Endothelial cell of umbilical vein (primary cell): ENCODE measurements at regions not wholly inside any gene's neighbourhood (a gene's known extent, or its start where the extent isn't known, plus 50 kb on each side); places are given as distances from the start of the nearest gene placed in this dataset.

Experiments used
- BruUV-seq: library from RNA; stranded (reverse); fragments of 400-500 nt; replicated peaks from 2 replicates; lab custom pipeline; 2021; lab: Mats Ljungman, UMichigan
- CTCF ChIA-PET: fragments of 300-600, 350-600 bp; sonication (Branson Sonifier 250); formaldehyde crosslinking; loops from one replicate; lab custom pipeline; 2021; ENCODE audit warnings: antibody characterized with exemption, inconsistent platforms; lab: Charles Lee
- POLR2A ChIA-PET: fragments of 300-600, 350-600 bp; sonication (Branson Sonifier 250); formaldehyde crosslinking; loops from one replicate; lab custom pipeline; 2021; ENCODE audit warnings: antibody characterized with exemption, inconsistent platforms; lab: Charles Lee
- DNase-seq: peaks from one replicate; pipeline ENCODE4 v3.0.0-alpha.2; 2011; ENCODE audit warnings: low read depth, low spot score
- FAIRE-seq: peaks from 2 replicates; lab custom pipeline; 2011; peaks lifted over from hg19 to GRCh38; lab: Jason Lieb, UNC
- H2AFZ ChIP-seq: 2 replicates; pipeline ENCODE4 v1.6.0; 2012; ENCODE audit warnings: low read depth, low read length, control low read depth, inconsistent platforms
- H3K27ac ChIP-seq: 2 replicates; pipeline ENCODE4 v1.5.1; 2011; ENCODE audit warnings: low read depth, mild to moderate bottlenecking, control low read depth, low read length, moderate library complexity; ENCODE audit not compliant: insufficient read depth
- H3K27me3 ChIP-seq, 2 experiments: 2 replicates each; pipeline versions ENCODE4 v1.6.0 to v1.6.1; 2011; ENCODE audit warnings: low read length in 2 of 2, mixed read lengths in 1 of 2; ENCODE audit not compliant: control insufficient read depth in 2 of 2, insufficient read depth in 2 of 2
- H3K36me3 ChIP-seq, 2 experiments: 2 replicates in 1 of 2; 3 replicates in 1 of 2; pipeline ENCODE4 v1.5.1; 2011; ENCODE audit warnings: low read length in 2 of 2, mild to moderate bottlenecking in 1 of 2, moderate library complexity in 1 of 2; ENCODE audit not compliant: control insufficient read depth in 2 of 2, insufficient read depth in 2 of 2; ENCODE audit errors: extremely low read depth in 1 of 2
- H3K4me1 ChIP-seq: 3 replicates; pipeline ENCODE4 v1.5.1; 2011; ENCODE audit warnings: mild to moderate bottlenecking, low read length; ENCODE audit not compliant: control insufficient read depth, insufficient read depth; ENCODE audit errors: extremely low read depth
- H3K4me2 ChIP-seq: 2 replicates; pipeline ENCODE4 v1.6.1; 2011; ENCODE audit warnings: low read length, control low read depth, mixed read lengths; ENCODE audit not compliant: insufficient read depth
- H3K4me3 ChIP-seq, 3 experiments: fragments of 200-600 bp in 1 of 3; sonication (generic), shearing (Covaris generic) in 1 of 3; replicated peaks in 1 of 3; 2 replicates each; pipeline ENCODE4 v1.5.1; 2011 to 2016; ENCODE audit warnings: control low read depth in 3 of 3, low read length in 3 of 3, mild to moderate bottlenecking in 2 of 3, inconsistent platforms in 1 of 3, low read depth in 1 of 3, moderate library complexity in 1 of 3; ENCODE audit not compliant: insufficient read depth in 1 of 3
- H3K79me2 ChIP-seq: 2 replicates; pipeline ENCODE4 v1.6.0; 2012; ENCODE audit warnings: low read length, inconsistent platforms; ENCODE audit not compliant: control insufficient read depth, insufficient read depth
- H3K9ac ChIP-seq: replicated peaks from 2 replicates; pipeline ENCODE3; 2011; ENCODE audit warnings: low read length, control low read depth; ENCODE audit not compliant: insufficient read depth; ENCODE audit errors: extremely low read depth
- H3K9me1 ChIP-seq: replicated peaks from 3 replicates; pipeline ENCODE4 v1.6.0; 2011; ENCODE audit warnings: mild to moderate bottlenecking, low read length; ENCODE audit not compliant: control insufficient read depth, insufficient read depth; ENCODE audit errors: extremely low read depth
- H3K9me3 ChIP-seq: replicated peaks from 2 replicates; pipeline ENCODE4 v1.5.1; 2012; ENCODE audit warnings: low read length, inconsistent platforms; ENCODE audit not compliant: control insufficient read depth, insufficient read depth
- H4K20me1 ChIP-seq: replicated peaks from 2 replicates; pipeline ENCODE3; 2011; ENCODE audit warnings: mild to moderate bottlenecking, low read length; ENCODE audit not compliant: control insufficient read depth, insufficient read depth; ENCODE audit errors: extremely low read depth
- CTCF ChIP-seq, 2 donors: IDR thresholded peaks; 1 replicate in 1 of 2; 2 replicates in 1 of 2; pipeline ENCODE4 v1.5.1; 2011; ENCODE audit warnings: low read length in 2 of 2, mild to moderate bottlenecking in 2 of 2, moderate library complexity in 2 of 2, control low read depth in 1 of 2, inconsistent platforms in 1 of 2, low read depth in 1 of 2; ENCODE audit not compliant: insufficient read depth in 1 of 2; ENCODE audit errors: extremely low read depth in 1 of 2
- EZH2 ChIP-seq: IDR thresholded peaks from 2 replicates; pipeline ENCODE4 v1.6.1; 2012; ENCODE audit warnings: borderline replicate concordance, low read depth, mild to moderate bottlenecking, moderate library complexity, low read length, inconsistent platforms; ENCODE audit not compliant: severe bottlenecking
- FOS ChIP-seq: IDR thresholded peaks from 2 replicates; pipeline ENCODE4 v1.6.1; 2011; ENCODE audit warnings: mild to moderate bottlenecking, low read length, moderate library complexity, borderline replicate concordance; ENCODE audit not compliant: insufficient read depth
- GATA2 ChIP-seq: IDR thresholded peaks from 2 replicates; pipeline ENCODE4 v1.7.0; 2011; ENCODE audit warnings: low read depth, mild to moderate bottlenecking, moderate library complexity, mixed read lengths, low read length; ENCODE audit not compliant: insufficient read length, insufficient read depth
- JUN ChIP-seq: IDR thresholded peaks from 2 replicates; pipeline ENCODE4 v1.6.1; 2011; ENCODE audit warnings: borderline replicate concordance, low read depth; ENCODE audit not compliant: insufficient read length, insufficient read depth
- MAX ChIP-seq: IDR thresholded peaks from 2 replicates; pipeline ENCODE4 v1.6.1; 2011; ENCODE audit not compliant: insufficient read depth, insufficient read length
- MYC ChIP-seq: IDR thresholded peaks from one replicate; pipeline ENCODE4 v1.6.1; 2011; ENCODE audit warnings: mild to moderate bottlenecking, low read depth, low read length
- POLR2A ChIP-seq: IDR thresholded peaks from 2 replicates; pipeline ENCODE4 v1.6.1; 2012; ENCODE audit warnings: low read depth, mild to moderate bottlenecking, control low read depth, low read length
- POLR2AphosphoS5 ChIP-seq: IDR thresholded peaks from 2 replicates; pipeline ENCODE4 v1.6.1; 2012; ENCODE audit warnings: low read depth, mild to moderate bottlenecking, control low read depth, low read length, moderate library complexity; ENCODE audit not compliant: insufficient read depth
- dilution Hi-C: fragments of 300-500 bp; cut with MboI; formaldehyde crosslinking; loops from one replicate; pipeline ENCODE4 v1.15.0; 2019; ENCODE audit warnings: low sequenced_read_pairs; ENCODE audit not compliant: extremely low pct_ligation_motif_present
- intact Hi-C: fragments of 100-400 bp; cut with micrococcal nuclease; formaldehyde crosslinking; loops from one replicate; pipeline ENCODE4 v1.10.0; 2022

DNA sequence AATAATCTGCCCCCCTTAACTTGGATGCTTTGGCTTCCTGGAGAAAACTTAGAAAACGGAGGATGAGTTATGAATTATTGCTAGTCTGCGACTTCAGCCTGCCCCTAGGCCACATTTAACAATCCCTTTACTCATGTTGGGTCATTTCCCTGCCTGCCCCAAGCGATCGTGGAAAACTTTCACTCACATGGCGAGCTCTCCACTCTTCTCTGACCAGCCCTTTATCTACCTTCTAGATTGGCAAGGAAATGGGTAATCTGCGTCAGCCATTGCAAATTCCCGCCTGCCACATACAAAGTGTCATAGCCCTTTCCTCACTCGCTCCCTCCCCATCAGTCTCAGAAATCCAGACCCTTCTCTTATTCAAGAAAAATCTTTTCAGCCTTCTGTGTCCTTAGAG lies 154.3 kb upstream of the IRS2 start:
- H3K9me1 ChIP-seq, result no peaks in the 10 kb centered on the region
- H3K27me3 ChIP-seq, result peaks cover 0 to 3% of the 10 kb centered on the region in 2 experiments
- no TSS peak for BruUV-seq
- no peak overlapping the region for H3K4me2 ChIP-seq
- no peaks in the 10 kb centered on the region for H3K79me2 ChIP-seq
- no peak overlapping the region for H3K4me3 ChIP-seq
- no peak overlapping the region for H3K9ac ChIP-seq
- no peaks in the 10 kb centered on the region for H3K36me3 ChIP-seq
- H2AFZ ChIP-seq, result no peak overlapping the region
- intact Hi-C loops (no loop called here), dilution Hi-C loops (no loop called here)
- no peaks in the 10 kb centered on the region for H4K20me1 ChIP-seq
- H3K4me1 ChIP-seq, result no peaks in the 10 kb centered on the region
- FAIRE-seq, result no peak
- ChIA-PET POLR2A (no interaction called here), CTCF (no interaction called here)
- DNase-seq, result no peak
- TF ChIP-seq GATA2 (no peak), JUN (no peak), EZH2 (no peak), FOS (no peak)
- H3K27ac ChIP-seq, result no peak overlapping the region
- H3K9me3 ChIP-seq, result no peaks in the 10 kb centered on the region

DNA sequence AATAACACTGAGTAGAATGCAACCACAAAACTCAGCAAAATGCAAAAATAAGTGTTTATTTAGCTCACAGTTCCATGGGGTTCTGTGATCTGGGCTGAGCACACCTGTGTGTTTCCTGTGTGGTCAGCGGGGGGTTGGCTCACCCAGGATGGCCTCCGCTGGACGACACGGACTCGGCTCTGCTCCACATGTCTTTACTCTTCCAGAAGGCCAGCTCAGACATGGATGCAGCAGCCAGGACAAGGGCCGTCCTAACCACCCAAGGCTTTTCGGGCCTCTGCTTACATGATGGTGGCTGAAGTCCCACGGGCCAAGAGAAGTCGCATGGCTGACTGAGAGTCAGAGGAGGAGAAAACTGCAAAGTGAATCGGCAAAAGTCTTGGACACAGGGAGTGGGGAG lies 153.5 kb upstream of the IRS2 start:
- Histone ChIP-seq H3K9me1 (no peaks in the 10 kb centered on the region), H3K4me2 (no peak overlapping the region), H3K9me3 (no peaks in the 10 kb centered on the region), H3K27ac (no peak overlapping the region), H3K4me1 (no peaks in the 10 kb centered on the region), H2AFZ (no peak overlapping the region), H3K36me3 (no peaks in the 10 kb centered on the region), H3K9ac (no peak overlapping the region), H3K4me3 (no peak overlapping the region), H3K27me3 (peaks cover 0 to 3% of the 10 kb centered on the region in 2 experiments), H3K79me2 (no peaks in the 10 kb centered on the region), H4K20me1 (no peaks in the 10 kb centered on the region)
- FAIRE-seq (no peak), DNase-seq (no peak)
- intact Hi-C loops, result no loop called here
- CTCF ChIA-PET, result no interaction called here
- dilution Hi-C loops, result no loop called here
- TF ChIP-seq FOS (no peak), CTCF (IDR thresholded peaks at IDR 0.05; ENCODE audit: extremely low read depth in 1 of 2, insufficient read depth in 1 of 2, low read depth in 1 of 2, low read length in 2 of 2) (no peak), JUN (no peak), MAX (no peak), POLR2AphosphoS5 (no peak), GATA2 (no peak), POLR2A (no peak), EZH2 (no peak), MYC (no peak)
- no TSS peak for BruUV-seq
- POLR2A ChIA-PET, result no interaction called here
